GM21528 (cell line): ENCODE measurements at regions not wholly inside any gene's neighbourhood (a gene's known extent, or its start where the extent isn't known, plus 50 kb on each side); places are given as distances from the start of the nearest gene placed in this dataset.

Source experiments
- ATAC-seq: cut with Tn5 transposase; IDR thresholded peaks from one replicate; pipeline ENCODE4 v1.9.1; 2021; ENCODE audit warnings: mild to moderate bottlenecking, moderate library complexity; ENCODE audit not compliant: unreplicated experiment, low FRiP score

DNA sequence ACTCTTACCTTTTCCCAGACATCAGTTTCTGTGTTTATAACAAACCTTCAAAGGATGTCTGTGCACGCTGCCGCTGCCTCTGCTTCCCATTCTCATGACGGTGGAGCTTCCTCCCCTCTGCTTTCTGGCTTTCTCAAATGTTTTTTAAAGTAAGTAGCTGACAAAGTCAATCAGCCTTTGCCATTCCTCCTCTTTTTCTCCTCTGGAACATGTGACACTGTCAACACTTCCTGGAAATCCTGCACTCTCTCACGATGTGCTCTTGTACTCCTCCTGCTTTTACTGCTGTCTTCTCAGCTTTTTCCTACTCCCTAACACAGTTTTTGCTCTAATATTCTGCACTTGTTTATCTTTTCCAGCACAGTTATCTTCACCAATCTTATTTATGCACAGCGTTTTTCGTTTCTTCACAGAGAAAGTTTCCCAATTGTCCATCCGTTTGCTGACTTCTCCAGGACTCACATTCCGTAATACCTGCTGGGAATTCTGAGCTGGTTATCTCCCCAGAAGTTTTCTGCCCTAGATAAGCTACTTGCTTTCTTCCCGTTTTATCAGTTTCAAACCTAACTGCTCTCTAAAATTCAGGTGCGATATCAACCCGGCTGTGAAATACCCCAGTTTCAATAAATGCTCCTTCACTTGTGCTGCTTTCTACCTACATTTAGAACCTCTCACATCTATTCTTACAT is 465.6 kb upstream of the AGA start:
- no peak for ATAC-seq

DNA sequence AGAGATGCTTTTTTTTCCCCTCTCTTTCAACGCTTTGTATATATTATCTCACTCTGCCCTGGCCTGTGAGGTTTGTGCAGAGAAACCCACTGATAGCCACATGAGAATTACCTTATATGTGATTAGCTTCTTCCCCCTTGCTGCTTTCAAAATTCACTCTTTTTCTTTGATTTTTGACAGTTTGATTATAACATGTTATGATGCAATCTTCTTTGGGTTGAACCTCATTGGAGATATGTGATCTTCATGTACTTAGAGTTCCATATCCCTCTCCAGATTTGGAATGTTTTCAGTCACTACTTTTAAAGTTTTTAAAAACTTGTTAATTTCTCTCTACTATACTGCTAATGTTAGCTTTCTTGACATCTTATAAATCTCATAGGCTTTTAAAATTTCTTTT is 479.5 kb upstream of the AGA start:
- no peak for ATAC-seq

DNA sequence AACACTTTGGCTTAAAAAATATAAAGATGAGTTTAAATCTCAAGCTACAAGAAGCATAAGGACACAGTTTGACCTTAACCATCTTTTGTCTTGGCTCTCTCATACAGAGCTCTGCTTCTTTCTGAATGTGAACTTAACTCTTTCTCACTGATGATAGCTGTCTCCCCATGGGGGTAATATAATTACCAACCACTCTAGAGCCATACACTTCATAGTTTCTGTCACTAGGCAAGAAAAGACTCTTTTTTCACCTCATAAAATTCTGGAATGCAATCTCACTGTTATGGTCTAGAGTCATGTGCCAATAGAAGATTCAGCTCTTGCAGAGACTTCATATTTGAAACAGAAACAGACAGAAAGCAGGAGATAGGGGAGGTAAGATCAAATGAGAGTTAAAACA is 481.7 kb upstream of the AGA start:
- ATAC-seq = no peak

DNA sequence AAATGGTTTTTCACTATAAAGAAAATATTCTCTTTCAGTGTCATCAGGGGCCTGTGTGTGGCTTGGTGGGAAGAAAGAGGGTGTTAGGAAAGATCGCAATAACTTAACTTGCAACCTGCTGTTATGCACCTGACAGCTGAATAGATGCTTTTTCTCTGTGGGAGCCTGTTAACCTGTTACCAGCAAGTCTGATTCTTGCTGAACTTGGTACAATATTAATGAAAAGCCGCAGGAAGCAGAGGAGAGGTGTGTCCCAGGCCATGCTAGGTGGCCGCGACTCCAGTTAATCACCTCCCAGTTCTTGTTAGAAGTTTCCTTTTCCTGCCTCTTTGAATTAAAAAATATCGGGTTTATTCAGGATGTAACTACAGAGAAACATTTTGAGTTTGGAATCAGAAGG is 494.8 kb upstream of the AGA start:
- ATAC-seq = no peak

DNA sequence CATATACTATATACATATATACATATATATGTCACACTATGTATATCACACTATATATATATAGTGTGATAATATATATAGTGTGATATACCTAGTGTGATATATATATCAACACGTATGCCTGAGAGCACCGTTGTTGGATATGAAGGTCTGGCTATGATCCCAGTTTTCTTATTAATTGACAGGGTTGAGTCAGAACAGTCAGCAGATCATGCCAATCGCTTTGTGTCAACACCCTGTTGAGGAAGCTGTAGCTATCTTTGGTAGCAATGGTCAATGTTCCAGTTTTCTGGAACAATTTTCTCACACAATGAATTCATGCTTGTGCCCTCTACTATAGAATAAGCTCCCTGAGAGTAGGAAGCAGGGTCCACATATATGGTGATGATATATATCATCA is 496.0 kb upstream of the AGA start:
- no peak for ATAC-seq

DNA sequence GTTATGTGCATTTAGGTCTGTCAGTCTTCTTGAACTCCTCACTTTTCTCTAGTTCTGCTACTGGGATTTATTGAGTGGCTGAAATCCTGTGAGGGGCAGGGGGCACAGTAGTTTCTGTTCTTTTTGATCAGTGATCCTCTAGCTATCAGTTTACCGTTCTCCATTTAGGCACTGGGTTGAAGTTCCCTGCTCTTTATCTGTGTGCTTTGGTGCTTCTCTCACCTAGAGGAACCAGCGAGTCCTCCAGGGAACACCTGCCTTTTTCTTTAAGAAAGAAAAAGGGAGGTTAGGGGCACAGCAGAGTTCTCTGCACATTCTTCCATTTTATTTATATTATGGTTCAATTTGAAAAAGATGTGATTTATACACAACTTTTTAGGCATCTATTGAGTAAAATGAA is 503.0 kb upstream of the AGA start:
- no peak for ATAC-seq

DNA sequence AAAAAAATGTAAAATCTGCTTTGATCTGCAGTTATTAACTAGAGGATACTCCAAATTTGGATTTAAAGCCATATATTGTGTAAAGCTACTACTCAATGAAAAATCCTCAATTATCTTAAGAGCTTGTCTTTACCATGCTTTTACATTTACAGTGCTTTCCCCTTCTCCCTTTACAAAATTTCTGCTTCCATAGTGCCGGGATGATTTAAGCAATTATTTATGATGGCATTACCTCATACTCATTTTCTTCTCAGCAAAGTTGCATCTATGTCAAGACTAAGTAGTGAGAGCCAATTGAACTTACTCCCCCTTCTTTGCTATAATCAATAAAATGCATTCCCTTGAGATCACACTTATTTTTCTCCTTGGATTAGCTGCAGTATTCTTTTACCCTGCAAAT is 505.4 kb upstream of the AGA start:
- ATAC-seq = no peak

DNA sequence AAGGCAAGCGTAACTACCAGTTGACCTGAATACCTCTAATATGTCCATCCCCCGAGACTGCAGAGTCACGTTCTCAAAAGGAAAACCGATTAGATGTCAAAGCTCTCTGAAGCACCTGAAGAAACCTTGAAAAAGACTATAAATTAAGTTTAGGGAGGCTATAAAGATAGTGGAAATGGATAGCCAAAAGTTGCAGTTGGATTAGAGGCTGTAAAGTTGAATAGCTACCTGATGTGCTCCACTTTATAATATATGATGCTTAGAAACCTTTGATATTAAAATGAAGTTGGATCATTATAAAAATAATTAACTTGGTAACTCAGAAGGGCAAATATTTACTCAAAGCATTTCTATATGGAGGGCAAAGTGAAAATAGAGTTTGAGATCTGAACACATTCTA is 506.6 kb upstream of the AGA start:
- no peak for ATAC-seq

DNA sequence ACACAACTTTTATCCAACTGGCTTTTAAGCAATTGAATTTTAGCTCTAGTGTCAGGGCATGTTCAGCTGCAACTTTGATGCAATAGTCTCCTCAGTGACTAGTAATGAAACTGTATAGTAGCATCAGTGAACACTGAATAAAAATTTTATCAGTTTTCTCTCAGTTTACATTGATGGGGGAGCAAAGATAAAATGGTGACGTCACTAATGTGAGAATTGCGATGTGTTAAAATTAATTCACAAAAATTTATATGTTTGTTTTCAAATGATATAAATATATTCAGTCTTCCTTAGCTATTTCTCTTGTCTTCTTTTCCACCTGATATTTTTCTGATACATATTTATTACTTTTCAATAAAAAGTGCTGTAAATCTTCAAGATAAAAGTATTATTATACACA is 508.8 kb upstream of the AGA start:
- ATAC-seq = no peak

DNA sequence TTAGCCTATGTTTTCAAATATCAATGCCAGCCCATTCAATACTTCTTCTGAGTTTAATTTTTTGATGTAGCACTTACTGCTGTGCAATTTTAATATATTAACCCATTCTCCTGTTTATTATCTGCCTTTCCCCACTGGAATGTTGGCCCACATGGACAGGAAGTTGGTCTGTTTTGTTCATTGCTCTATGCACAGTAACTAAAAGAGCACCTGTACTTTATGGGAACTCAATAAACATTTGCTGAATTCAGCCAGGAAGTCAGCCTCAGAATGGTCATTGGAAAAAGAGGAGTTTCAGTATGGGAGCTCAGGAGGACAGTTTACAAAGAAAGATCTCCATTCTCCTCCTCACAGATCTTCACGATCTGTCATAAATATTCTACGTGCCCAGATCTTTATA is 510.5 kb upstream of the AGA start:
- no peak for ATAC-seq

DNA sequence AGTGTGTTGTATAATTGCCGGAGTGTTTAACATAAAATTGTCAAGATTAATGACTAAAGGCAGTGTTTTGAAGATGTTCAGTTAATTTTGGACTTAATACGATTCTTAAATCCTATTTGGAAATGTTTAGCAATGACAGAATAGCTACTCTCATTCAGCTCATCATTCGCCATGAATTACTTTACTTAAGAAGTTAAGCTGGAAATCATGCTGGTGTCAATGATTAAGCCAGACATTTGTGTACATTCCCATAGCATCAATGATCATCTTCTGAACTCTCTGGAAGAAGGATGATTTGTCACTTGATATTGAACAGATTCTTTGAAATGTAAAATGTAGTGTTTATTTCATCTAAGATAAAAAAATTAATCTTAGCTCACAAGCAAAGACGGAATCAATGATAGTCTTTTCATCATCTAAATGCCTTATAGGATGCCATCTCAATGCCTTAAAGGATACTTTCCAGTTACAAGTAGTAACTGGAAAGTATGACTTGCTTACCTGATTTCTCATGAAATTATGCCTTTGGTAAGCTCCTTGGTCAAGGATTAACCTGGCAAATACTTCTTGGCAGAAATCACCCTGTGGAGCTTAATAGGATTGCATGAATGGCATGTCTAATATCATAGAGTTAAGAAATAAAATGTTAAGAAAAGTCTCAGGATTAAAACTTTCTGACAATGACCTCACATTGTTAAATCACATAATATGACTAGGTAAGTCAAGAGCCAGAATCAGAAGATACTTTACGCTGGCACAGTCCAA is 515.5 kb upstream of the AGA start:
- no peak for ATAC-seq

DNA sequence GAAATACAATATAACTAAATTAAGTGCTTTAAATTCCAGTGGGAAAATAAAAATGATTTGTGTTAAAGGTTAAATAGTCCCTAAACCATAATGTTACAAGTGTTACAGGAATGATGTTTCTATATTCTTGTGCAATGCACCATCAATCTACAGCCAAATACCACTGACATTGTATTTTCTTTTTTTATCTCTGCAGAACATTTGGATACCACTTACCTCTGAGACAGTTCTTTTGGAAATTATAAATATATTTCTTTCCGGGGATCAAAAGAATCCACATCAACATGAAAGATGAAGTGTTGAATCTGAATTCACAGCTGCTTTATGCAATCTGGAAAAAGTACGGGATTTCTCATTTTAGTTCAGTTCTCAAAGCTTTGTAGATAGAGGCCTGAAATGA is 518.3 kb upstream of the AGA start:
- ATAC-seq = no peak

DNA sequence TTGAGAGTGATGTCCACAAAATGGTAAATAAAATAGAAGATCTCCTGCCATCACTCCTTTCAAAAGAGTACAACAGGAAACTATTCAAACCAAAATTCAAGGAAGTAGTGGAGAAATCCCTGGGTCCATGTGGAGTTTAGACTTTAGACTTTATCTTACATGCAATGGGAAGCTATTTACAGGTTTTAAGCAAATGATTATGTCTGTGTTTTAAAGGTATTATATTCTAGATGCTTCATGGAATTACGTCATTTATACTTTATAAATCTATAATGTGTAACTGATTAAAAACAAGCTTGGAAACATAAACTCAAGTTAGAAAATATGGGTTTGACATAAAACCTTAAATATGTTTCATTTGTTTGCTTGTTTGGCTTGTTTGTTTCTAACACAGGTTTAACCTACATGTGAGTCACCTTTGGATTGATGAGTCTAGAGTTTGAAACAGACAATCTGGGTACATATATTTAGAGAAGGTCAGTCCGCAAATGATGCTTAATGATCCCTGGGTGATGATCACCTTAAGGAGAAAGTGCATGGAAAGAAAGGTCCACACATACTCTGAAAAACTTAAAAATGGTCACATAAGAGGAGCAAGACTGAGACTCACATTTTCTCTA is 519.6 kb upstream of the AGA start:
- no peak for ATAC-seq

DNA sequence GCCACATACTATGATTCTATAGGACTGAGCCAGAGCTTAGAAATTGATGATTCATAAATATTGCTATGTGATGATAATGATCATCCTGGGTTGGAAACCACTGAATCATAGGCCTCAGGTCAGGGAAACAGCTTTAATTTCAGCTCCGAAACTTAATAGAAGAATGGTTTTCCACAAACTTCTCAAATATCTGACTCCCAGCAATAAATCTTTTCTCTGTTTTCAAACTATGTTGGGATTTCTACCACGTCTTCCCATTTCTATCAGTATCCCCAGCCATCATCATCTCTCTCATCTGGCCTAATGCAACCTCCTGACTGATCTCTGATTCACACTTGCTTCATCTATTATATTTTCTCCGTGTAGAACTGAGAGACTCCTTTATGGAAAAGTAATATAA is 521.8 kb upstream of the AGA start:
- no peak for ATAC-seq

DNA sequence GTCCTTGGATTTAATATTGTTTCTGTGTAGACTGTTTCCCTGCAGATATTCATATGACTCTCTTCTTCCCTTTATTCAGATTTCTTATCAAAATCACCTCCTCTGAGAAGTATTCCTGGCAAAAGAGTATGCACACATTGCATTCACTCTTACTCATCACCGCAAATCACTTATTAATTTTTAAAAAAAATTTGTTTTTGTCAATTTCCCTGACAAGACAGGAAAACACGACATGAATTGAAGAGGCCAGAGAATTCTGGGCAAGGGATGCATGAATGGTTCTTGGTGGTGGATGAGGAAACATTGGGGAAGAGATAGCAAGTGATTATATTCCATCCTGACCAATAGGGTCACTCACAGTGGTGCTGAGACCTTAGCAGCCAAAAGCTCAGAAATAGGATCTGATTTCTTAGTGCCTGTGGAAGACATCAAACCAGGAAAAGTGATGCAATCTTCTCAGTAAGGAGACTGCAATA is 522.5 kb upstream of the AGA start:
- no peak for ATAC-seq

DNA sequence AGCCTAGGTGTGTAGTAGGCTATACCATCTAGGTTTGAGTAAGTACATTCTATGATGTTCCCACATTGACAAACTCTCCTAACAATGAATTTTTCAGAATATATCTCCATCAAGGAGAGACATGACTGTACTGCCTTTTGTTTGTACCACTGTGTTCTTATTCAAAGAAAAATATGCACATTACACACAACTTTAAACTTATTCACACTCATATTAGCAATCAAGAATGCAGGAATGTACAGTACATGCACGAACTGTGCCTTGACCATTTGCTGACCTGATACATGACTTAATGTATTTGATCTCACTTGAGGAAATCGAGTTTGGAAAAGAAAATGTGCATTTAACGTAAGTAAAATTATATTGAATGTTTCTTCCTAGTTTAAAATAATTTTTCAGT is 525.1 kb upstream of the AGA start:
- ATAC-seq = no peak

DNA sequence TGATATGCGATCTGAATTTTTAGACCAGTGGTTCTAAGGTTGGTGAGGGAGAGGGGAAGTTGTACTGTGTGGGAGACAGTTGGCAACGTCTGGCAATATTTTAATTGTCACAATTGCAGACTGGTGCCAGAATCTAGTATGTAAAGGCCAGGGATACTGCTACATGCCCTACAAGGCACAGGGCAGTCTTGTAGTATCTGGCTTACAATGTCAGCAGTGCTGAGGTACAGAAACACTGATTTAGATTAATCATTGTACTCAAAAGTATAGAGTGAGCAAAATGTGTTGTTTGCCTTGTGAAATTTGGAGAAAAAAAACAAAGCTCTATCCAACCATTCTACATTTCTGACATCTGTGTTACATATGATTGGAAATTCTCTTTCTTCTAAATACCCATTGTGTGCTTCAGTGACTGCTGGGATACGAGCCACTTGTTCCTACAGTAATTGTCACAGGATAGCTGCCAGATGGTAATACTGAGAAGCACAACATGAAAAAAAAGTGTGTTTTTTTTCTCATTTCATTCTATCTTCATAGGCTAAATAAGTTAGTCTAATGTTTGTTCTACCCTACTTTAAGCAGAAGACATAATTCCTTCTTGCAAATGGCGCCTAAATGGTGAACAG is 526.7 kb upstream of the AGA start:
- ATAC-seq = no peak

DNA sequence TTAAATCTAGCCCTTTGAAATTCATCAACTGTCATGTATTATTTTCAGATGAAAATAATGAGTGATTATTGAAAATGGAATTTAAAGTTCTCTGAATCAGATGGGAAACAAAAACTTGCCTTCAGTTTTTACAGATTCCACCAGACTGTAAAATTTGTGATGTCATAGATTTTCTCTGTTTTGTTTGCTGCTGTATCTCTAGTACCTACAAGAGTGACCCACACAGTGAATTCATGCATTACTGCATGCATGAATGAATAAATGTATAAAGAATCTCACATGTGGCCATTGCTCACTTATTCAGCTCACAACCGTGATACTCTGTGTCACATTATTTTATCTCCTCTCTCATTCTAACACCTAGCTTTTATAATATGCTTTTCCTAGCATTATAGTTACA is 532.2 kb upstream of the AGA start:
- ATAC-seq = no peak

DNA sequence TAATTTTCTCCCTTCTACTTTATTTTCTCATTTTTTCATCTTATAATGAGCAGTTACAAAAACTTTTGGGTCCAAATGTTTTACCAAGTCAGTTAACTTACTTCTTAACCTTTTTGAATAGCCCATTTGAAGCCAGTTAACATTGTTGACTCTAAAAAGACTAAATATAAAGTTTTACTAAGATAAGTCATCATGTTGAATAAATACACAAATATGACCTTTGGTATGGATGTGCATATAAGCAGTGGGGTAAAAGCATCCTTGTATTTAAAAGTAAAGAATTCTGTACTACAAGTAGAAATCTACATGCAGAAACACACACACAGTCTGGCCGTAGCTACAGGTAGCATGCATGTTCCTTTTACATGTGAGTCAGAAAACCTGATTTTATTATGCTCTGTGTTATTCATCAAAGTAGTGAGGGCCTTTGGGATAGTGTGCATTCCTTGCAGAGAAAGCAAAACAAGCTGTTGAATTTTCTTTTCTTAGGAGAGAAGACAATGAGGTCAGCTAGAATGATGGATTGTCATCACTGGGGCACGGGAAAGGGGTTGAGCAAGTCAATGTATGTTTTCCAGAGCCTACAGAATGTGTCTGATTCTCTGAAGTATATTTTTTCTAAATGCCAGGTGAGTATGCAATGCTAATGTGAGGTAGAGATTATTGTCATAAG is 533.2 kb upstream of the AGA start:
- ATAC-seq = no peak

DNA sequence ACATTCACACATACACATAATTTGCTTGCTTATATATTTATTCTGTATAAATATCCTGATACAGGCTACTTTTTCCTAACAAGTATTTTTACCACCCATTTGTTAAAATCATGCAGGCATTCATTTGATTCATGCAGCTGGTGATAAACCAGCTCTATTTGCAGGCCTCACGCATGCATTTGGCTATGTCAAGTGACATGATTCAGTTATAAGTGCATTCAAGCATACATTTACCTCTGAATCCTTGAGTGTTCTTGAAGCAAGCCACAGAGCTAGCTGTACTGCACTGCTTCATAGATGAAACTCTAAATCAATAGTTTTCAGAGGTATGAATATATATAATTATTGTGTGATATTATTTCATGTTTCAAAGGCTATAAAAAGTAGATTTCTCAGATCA is 544.0 kb upstream of the AGA start:
- ATAC-seq = no peak

DNA sequence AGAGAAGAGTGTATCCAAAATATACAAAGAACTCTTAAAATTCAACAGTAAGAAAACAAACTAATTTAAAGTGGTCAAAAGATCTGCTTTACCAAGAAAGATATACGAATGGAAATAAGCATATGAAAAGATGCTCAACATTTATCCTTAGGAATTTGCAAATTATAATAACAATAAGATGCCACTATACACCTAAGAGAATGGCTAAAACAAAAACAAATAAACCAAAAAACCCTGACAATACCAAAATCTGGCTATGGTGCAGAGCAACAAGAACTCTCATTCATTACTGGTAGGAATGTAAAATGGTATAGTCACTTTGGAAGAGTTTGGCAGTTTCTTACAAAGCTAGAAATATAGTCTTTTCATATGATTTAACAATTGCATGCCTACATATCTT is 545.7 kb upstream of the AGA start:
- ATAC-seq = no peak
